ENCODE measurements at regions not wholly inside any gene's neighbourhood (a gene's known extent, or its start where the extent isn't known, plus 50 kb on each side); places are given as distances from the start of the nearest gene placed in this dataset.

DNA sequence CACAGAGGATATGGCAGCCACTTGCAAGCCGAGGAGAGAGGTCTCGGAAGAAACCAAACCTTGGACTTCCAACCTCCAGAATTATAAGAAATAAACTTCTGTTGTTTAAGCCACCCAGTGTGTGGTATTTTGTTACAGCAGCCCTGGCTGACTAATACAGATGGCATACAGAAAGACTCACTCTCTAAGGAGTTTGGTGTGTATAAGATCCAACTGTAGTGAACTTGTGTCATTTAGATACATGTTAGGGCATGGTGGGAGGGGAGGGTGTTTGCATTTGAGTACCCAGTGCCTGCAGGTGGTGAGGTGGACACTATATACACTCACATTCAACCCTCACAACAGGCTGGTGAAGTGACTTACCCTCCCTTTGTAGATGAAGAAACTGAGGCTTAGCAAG lies 233.2 kb upstream of the KLF3 start:
- no peaks in the 10 kb centered on the region for H3K9me3 ChIP-seq (ENCODE audit: control insufficient read depth in 1 of 2, insufficient read depth in 1 of 2, low read length in 2 of 2)
- POLR2A ChIA-PET = no interaction called here
- Mint-ChIP-seq H3K4me1 (ENCODE audit: low read depth) (no peaks in the 10 kb centered on the region), H3K9me3 (no peaks in the 10 kb centered on the region), H3K4me3 (no peak overlapping the region), H3K27me3 (no peaks in the 10 kb centered on the region), H3K27ac (no peak overlapping the region), H3K36me3 (ENCODE audit: low read depth) (no peaks in the 10 kb centered on the region)
- H3K36me3 ChIP-seq (ENCODE audit: insufficient read depth, low read length) = no peaks in the 10 kb centered on the region
- TF ChIP-seq, protein P1, sequence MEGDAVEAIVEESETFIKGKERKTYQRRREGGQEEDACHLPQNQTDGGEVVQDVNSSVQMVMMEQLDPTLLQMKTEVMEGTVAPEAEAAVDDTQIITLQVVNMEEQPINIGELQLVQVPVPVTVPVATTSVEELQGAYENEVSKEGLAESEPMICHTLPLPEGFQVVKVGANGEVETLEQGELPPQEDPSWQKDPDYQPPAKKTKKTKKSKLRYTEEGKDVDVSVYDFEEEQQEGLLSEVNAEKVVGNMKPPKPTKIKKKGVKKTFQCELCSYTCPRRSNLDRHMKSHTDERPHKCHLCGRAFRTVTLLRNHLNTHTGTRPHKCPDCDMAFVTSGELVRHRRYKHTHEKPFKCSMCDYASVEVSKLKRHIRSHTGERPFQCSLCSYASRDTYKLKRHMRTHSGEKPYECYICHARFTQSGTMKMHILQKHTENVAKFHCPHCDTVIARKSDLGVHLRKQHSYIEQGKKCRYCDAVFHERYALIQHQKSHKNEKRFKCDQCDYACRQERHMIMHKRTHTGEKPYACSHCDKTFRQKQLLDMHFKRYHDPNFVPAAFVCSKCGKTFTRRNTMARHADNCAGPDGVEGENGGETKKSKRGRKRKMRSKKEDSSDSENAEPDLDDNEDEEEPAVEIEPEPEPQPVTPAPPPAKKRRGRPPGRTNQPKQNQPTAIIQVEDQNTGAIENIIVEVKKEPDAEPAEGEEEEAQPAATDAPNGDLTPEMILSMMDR (IDR thresholded peaks at IDR 0.05) = no peak
- H3K4me1 ChIP-seq (ENCODE audit: insufficient read depth, low read length) = no peaks in the 10 kb centered on the region
- no peak overlapping the region for H3K4me3 ChIP-seq (ENCODE audit: low read length)
- H3K27me3 ChIP-seq (ENCODE audit: control insufficient read depth in 1 of 2, insufficient read depth in 2 of 2, low read length in 2 of 2) = no peaks in the 10 kb centered on the region
- DNase-seq (no peak), ATAC-seq (ENCODE audit: poor library complexity) (no peak)
- intact Hi-C loops (cut with DNase I, micrococcal nuclease) = no loop called here
- CTCF ChIA-PET = no interaction called here
- H3K27ac ChIP-seq (ENCODE audit: low read depth in 1 of 2, low read length in 2 of 2) = no peak overlapping the region

DNA sequence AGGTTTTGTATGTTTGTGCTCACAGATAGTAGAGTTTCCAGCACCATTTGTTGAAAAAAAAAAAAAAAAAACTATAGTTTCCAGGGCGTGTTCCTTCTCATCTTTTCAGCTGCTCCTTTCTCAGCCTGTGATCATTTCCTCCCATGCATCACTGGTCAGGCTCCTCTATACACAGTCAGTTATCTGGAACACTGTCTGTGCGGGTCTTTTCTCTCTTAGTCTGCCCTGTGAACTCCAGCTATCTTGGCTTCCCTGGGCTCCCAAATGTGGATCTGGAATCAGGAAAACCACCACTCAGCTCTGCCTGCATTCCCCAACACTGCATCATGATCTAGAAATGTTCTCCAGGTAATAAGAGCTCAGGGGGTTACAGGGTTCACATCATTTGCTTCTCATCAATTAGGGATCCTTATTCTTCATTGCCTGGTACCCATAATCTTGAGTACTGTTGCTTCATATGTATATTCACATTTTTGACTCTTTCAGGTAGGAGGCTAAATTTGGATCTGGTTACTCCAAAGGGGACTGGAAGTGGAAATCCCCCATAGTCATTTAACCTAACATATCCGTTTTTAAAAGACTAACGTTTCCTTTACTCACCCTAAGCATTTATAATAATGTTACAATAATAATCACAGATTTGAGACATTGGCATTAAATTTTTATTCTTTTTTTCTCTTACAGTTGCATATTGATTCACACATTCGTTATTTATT lies 221.8 kb upstream of the KLF3 start:
- H3K27ac Mint-ChIP-seq = no peak overlapping the region

DNA sequence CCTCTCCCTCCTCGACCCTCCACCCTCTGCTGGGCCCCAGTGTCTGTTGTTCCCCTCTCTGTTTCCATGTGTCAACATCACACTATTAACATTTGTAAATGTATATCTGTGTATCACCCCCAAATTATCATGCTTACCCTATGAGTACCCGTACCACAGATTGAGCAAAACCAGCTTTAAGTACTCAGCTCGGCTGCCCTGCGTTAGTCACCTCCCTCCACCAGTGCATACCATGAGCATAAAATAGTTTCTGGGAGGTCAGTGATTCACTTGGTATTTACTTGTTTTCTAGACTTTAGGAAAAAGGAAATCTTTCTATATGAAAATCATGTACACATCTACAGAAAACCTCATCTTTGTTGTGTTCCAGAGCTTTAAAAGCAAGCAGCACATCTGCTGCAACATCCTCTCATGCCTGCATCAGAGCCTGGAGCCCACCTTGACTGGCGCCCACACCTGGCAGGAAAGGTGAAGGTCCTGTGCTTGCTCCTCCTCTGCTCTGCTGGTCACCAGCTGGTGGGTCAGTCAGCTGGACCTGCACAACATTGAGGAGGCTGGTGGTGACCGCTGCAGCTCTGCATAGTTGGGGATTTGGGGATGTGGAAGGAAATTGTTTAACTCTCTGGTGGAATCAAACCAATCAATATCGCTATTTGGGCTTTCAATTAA lies 214.4 kb upstream of the KLF3 start:
- Histone ChIP-seq H3K4me3 (ENCODE audit: low read length) (no peak overlapping the region), H3K9me3 (ENCODE audit: control insufficient read depth in 1 of 2, insufficient read depth in 1 of 2, low read length in 2 of 2) (peaks cover 0 to 13% of the 10 kb centered on the region in 2 experiments), H3K36me3 (ENCODE audit: insufficient read depth, low read length) (no peaks in the 10 kb centered on the region), H3K27ac (ENCODE audit: low read depth in 1 of 2, low read length in 2 of 2) (no peak overlapping the region), H3K4me1 (ENCODE audit: insufficient read depth, low read length) (no peaks in the 10 kb centered on the region), H3K27me3 (ENCODE audit: control insufficient read depth in 1 of 2, insufficient read depth in 2 of 2, low read length in 2 of 2) (no peaks in the 10 kb centered on the region)
- Mint-ChIP-seq H3K4me3 (no peak overlapping the region), H3K36me3 (ENCODE audit: low read depth) (peaks cover 5% of the 10 kb centered on the region), H3K27ac (no peak overlapping the region), H3K4me1 (ENCODE audit: low read depth) (peaks cover 17% of the 10 kb centered on the region), H3K27me3 (no peaks in the 10 kb centered on the region), H3K9me3 (peaks cover 2% of the 10 kb centered on the region)
- intact Hi-C loops (cut with DNase I, micrococcal nuclease) = no loop called here
- DNase-seq (no peak), ATAC-seq (ENCODE audit: poor library complexity) (no peak)
- TF ChIP-seq, protein P1 (IDR thresholded peaks at IDR 0.05) = no peak
- ChIA-PET POLR2A (no interaction called here), CTCF (no interaction called here)

More for the DNA sequence above, 221.8 kb upstream of the KLF3 start:
- peaks cover 4% of the 10 kb centered on the region for H3K36me3 Mint-ChIP-seq (ENCODE audit: low read depth)
- Histone ChIP-seq H3K4me3 (ENCODE audit: low read length) (no peak overlapping the region), H3K9me3 (ENCODE audit: control insufficient read depth in 1 of 2, insufficient read depth in 1 of 2, low read length in 2 of 2) (peaks cover 0 to 8% of the 10 kb centered on the region in 2 experiments), H3K27me3 (ENCODE audit: control insufficient read depth in 1 of 2, insufficient read depth in 2 of 2, low read length in 2 of 2) (no peaks in the 10 kb centered on the region), H3K27ac (ENCODE audit: low read depth in 1 of 2, low read length in 2 of 2) (no peak overlapping the region), H3K4me1 (ENCODE audit: insufficient read depth, low read length) (peaks cover 3% of the 10 kb centered on the region), H3K36me3 (ENCODE audit: insufficient read depth, low read length) (no peaks in the 10 kb centered on the region)
- H3K27me3 Mint-ChIP-seq = no peaks in the 10 kb centered on the region
- POLR2A ChIA-PET = interaction anchor here (1.1 kb wide), 1 partner anchor 68 kb away, joined by 3 read pairs; no protein-coding TSS in a partner anchor
- no peak overlapping the region for H3K4me3 Mint-ChIP-seq
- peaks cover 13% of the 10 kb centered on the region for H3K9me3 Mint-ChIP-seq
- CTCF ChIA-PET = interaction anchor here (0.7 kb wide), 1 partner anchor 475 kb away, joined by 3 read pairs; no protein-coding TSS in a partner anchor
- TF ChIP-seq, protein P1 (IDR thresholded peaks at IDR 0.05) = no peak
- ATAC-seq (ENCODE audit: poor library complexity) (no peak), DNase-seq (no peak)
- intact Hi-C loops (cut with DNase I, micrococcal nuclease) = no loop called here
- H3K4me1 Mint-ChIP-seq (ENCODE audit: low read depth) = no peaks in the 10 kb centered on the region
